Ovary (tissue), 7 donors: ENCODE measurements at regions not wholly inside any gene's neighbourhood (a gene's known extent, or its start where the extent isn't known, plus 50 kb on each side); places are given as distances from the start of the nearest gene placed in this dataset.

Source experiments
- DNase-seq, 5 donors: peaks; one replicate each; pipeline ENCODE4 v3.0.0-alpha.2; 2019 to 2020
- H3K27ac ChIP-seq, 2 donors: fragments of 200-600 bp; one replicate each; pipeline versions ENCODE4 v1.5.1 to v1.8.0; 2019 to 2022
- H3K27me3 ChIP-seq: fragments of 200-600 bp; one replicate; pipeline ENCODE4 v1.8.0; 2022
- H3K36me3 ChIP-seq: fragments of 200-600 bp; sonication (generic); one replicate; pipeline ENCODE4 v1.5.1; 2019
- H3K4me1 ChIP-seq: one replicate; pipeline ENCODE4 v1.8.1; 2013; ENCODE audit warnings: mild to moderate bottlenecking, moderate library complexity; ENCODE audit not compliant: insufficient read depth
- H3K4me3 ChIP-seq: fragments of 200-600 bp; sonication (generic); one replicate; pipeline ENCODE4 v1.5.1; 2017
- H3K9me3 ChIP-seq, 2 donors: fragments of 200-600 bp in 1 of 2; sonication (generic) in 1 of 2; one replicate each; pipeline versions ENCODE4 v1.5.1 to v1.8.1; 2013 to 2019; ENCODE audit warnings: mild to moderate bottlenecking in 1 of 2, moderate library complexity in 1 of 2
- CTCF ChIP-seq, 3 donors: fragments of 450-650 bp in 2 of 3; fragments of 200-600 bp in 1 of 3; IDR thresholded peaks; one replicate each; pipeline versions ENCODE4 v1.5.1 to v1.8.0; 2016 to 2022; ENCODE audit warnings: antibody characterized with exemption in 3 of 3, mild to moderate bottlenecking in 1 of 3
- EP300 ChIP-seq: sonication (generic); formaldehyde crosslinking; IDR thresholded peaks from one replicate; pipeline ENCODE4 v1.6.1; 2017; ENCODE audit warnings: antibody characterized with exemption
- POLR2A ChIP-seq: fragments of 450-650 bp; IDR thresholded peaks from one replicate; pipeline ENCODE4 v1.6.1; 2017; ENCODE audit warnings: antibody characterized with exemption, mild to moderate bottlenecking, moderate library complexity
- WGBS, 3 donors: extraction: QIAGEN DNeasy Blood & Tissue Kit in 1 of 3; methylation state at CpG; one replicate each; pipeline versions ENCODE4 v1.1.5 to v1.1.7; 2013 to 2017; 5-methylcytosine and 5-hydroxymethylcytosine counted together
- intact Hi-C, 4 donors: fragments of 100-400 bp; cut with DNase I; formaldehyde crosslinking; loops; one replicate each; pipeline versions ENCODE4 v1.11.0 to v1.15.1; 2022 to 2023
- donor health status: DM: no; HTN: no; CAD: no; lungs with moderate emphysema.
- donor health status: DM: no; HTN: no; CAD: no.
- donor health status: Bipolar disorder and iron deficiency.
- donor health status: DM: no; HTN: no; CAD: no.
- donor health status: DM: yes; HTN: yes; CAD: no.

- intact Hi-C loops = no loop called here
- H3K4me3 ChIP-seq = no peak overlapping the region
- H3K27ac ChIP-seq = no peak overlapping the region
- TF ChIP-seq CTCF (IDR thresholded peaks at IDR 0.05) (no peak), EP300 (no peak), POLR2A (no peak)
- no peaks in the 10 kb centered on the region for H3K27me3 ChIP-seq
- WGBS, 3 donors = 23 to 37% (median 24%) methylated on average over 4 of the region's 4 CpGs
- H3K9me3 ChIP-seq = no peaks in the 10 kb centered on the region
- peak in 1 of 5 donors; percentile 22 for DNase-seq
- no peaks in the 10 kb centered on the region for H3K4me1 ChIP-seq
- no peaks in the 10 kb centered on the region for H3K36me3 ChIP-seq
Observed at GRCh38 chr7:85719981-85720953, 533.4 kb upstream of the SEMA3D start.

- no peaks in the 10 kb centered on the region for H3K9me3 ChIP-seq
Observed at GRCh38 chr7:85716353-85716752, 529.5 kb upstream of the SEMA3D start.

GRCh38 chr7:85714951-85715350 is 528.1 kb upstream of the SEMA3D start:
- Histone ChIP-seq H3K4me3 (no peak overlapping the region), H3K27me3 (no peaks in the 10 kb centered on the region), H3K36me3 (no peaks in the 10 kb centered on the region), H3K27ac (no peak overlapping the region), H3K4me1 (no peaks in the 10 kb centered on the region), H3K9me3 (no peaks in the 10 kb centered on the region)
- no peak for DNase-seq
- WGBS, 3 donors = 6 to 11% (median 7%) methylated on average over 2 of the region's 2 CpGs
- no peak for TF ChIP-seq CTCF (IDR thresholded peaks at IDR 0.05)
- TF ChIP-seq EP300 = no peak
- no peak for TF ChIP-seq POLR2A
- intact Hi-C loops = no loop called here

More at GRCh38 chr7:85716353-85716752, 529.5 kb upstream of the SEMA3D start:
- 38 to 76% (median 53%) methylated on average over 2 of the region's 2 CpGs for WGBS, 3 donors
- Histone ChIP-seq H3K4me3 (no peak overlapping the region), H3K4me1 (no peaks in the 10 kb centered on the region), H3K27ac (no peak overlapping the region), H3K27me3 (no peaks in the 10 kb centered on the region), H3K36me3 (no peaks in the 10 kb centered on the region)
- no peak for DNase-seq
- intact Hi-C loops = no loop called here
- no peak for TF ChIP-seq EP300
- TF ChIP-seq POLR2A = no peak
- no peak for TF ChIP-seq CTCF (IDR thresholded peaks at IDR 0.05)

GRCh38 chr7:85714043-85714578 is 527.3 kb upstream of the SEMA3D start:
- 87 to 93% (median 93%) methylated on average over 2 of the region's 2 CpGs for WGBS, 3 donors
- no peak for DNase-seq
- no peak for TF ChIP-seq EP300
- TF ChIP-seq CTCF (IDR thresholded peaks at IDR 0.05) = no peak
- no peak for TF ChIP-seq POLR2A
- Histone ChIP-seq H3K4me3 (no peak overlapping the region), H3K27ac (no peak overlapping the region), H3K36me3 (no peaks in the 10 kb centered on the region), H3K9me3 (no peaks in the 10 kb centered on the region), H3K27me3 (no peaks in the 10 kb centered on the region), H3K4me1 (no peaks in the 10 kb centered on the region)
- intact Hi-C loops = no loop called here
